Superior temporal gyrus (tissue), 1 donor: ENCODE measurements at regions not wholly inside any gene's neighbourhood (a gene's known extent, or its start where the extent isn't known, plus 50 kb on each side); places are given as distances from the start of the nearest gene placed in this dataset.
A peak's percentile ranks its signal among the peaks of the same experiment; 100 is the strongest.
"Not testable (repeated sequence)": the region's sequence is repeated elsewhere in the genome, so short reads cannot be mapped to it uniquely, and the experiment has no call there.

Experiments
- DNase-seq: peaks from one replicate; pipeline ENCODE4 v3.0.0-alpha.2; 2016; ENCODE audit errors: extremely low spot score

DNA sequence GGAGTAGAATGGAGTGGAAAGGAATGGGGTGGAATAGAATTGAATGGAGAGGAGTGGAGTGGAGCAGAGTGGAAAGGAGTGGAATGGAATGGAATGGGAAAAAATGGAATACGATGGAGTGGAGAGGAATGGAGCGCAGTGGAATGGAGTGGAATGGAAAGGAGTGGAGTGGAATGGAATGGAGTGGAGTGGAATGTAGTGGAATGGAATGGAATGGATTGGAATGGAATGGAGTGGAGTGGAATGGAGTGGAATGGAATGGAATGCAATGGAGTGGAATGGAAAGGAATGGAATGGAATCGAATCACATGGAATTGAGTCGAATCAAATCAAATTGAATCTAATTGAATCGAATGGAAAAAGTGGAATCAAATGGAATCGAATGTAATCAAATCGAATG lies 1016.1 kb downstream of the CDY1 start:
- no peak for DNase-seq

DNA sequence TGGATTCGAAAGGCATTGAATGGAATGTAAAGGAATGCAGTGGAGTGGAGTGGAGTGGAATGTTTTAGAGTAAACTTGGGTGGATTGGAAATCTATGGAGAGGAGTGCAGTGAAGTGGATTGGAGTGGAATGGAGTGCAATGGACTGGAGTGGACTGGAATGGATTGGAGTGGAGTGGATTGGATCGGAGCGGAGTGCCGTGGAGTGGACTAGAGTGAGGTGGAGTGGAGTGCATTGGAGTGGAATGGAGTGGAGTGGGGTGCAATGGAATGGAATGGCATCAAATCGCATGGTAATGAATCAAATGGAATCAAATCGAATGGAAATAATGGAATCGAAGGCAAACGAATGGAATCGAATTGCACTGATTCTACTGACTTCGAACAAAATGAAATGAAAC lies 1023.9 kb downstream of the CDY1 start:
- not testable (repeated sequence) for DNase-seq

DNA sequence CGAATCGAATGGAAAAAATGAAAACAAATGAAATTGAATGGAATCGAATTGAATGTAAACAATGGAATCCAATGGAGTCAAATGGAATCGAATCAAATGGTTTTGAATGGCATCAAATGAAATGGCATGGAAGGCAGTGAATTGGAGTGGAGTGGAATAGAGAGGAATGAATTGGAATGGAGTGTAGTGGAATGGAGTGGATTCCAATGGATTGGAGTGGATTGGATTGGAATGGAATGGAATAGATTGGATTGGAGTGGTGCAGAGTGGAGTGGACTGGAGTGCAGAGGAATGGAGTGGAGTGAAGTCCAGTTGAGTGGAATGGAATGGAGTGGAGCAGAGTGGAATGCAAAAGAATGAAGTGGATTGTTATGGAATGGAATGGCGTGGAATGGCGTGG lies 1026.3 kb downstream of the CDY1 start:
- DNase-seq: not testable (repeated sequence)

DNA sequence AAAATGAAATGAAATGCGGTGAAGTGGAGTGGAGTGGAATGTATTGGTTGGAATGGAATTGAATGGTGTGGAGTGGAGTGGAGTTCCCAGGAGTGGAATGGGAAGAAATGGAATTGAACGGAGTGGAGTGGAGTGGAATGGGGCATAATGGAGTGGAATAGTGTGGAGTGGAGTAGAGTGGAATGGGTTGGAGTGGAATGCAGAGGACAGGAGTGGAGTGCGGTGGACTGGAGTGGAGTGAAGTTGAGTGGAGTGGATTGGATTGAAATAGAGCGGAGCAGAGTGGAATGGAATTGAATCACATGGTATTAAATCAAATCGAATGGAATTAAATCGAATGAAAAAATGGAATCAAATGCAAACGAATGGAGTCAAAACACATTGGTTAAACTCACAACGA lies 1042.3 kb downstream of the CDY1 start:
- not testable (repeated sequence) for DNase-seq

DNA sequence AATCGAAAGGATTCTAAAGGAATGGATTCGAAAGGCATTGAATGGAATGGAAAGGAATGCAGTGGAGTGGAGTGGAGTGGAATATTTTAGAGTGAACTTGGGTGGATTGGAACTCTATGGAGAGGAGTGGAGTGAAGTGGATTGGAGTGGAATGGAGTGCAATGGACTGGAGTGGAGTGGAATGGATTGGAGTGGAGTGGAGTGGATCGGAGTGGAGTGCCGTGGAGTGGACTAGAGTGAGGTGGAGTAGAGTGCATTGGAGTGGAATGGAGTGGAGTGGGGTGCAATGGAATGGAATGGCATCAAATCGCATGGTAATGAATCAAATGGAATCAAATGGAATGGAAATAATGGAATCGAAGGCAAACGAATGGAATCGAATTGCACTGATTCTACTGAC lies 1044.8 kb downstream of the CDY1 start:
- not testable (repeated sequence) for DNase-seq

DNA sequence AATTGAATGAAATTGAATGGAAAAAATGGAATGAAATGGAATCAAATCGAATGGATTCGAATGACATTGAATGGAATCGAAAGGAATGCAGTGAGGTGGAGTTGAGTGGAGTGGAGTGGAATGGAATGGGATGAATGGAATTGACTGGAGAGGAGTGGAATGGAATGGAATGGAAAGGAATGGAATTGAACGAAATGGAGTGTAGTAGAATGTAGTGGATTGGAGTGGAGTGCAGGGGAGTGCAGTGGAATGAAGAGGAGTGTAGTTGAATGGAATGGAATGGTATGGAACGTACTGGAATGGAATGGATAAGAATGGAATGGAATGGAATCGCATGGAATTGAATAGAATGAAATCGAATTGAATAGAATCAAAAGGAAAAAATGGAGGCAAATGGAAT lies 1047.3 kb downstream of the CDY1 start:
- DNase-seq: not testable (repeated sequence)

DNA sequence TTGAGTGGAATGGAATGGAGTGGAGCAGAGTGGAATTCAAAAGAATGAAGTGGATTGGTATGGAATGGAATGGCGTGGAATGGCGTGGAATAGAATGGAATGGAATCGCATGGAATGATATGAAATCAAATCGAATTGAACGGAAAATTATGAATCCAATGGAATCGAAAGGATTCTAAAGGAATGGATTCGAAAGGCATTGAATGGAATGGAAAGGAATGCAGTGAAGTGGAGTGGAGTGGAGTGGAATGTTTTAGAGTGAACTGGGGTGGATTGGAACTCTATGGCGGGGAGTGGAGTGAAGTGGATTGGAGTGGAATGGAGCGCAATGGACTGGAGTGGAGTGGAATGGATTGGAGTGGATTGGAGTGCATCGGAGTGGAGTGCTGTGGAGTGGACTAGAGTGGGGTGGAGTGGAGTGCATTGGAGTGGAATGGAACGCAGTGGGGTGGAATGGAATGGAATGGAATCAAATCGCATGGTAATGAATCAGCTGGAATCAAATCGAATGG lies 1048.5 kb downstream of the CDY1 start:
- DNase-seq: peak; percentile 36

DNA sequence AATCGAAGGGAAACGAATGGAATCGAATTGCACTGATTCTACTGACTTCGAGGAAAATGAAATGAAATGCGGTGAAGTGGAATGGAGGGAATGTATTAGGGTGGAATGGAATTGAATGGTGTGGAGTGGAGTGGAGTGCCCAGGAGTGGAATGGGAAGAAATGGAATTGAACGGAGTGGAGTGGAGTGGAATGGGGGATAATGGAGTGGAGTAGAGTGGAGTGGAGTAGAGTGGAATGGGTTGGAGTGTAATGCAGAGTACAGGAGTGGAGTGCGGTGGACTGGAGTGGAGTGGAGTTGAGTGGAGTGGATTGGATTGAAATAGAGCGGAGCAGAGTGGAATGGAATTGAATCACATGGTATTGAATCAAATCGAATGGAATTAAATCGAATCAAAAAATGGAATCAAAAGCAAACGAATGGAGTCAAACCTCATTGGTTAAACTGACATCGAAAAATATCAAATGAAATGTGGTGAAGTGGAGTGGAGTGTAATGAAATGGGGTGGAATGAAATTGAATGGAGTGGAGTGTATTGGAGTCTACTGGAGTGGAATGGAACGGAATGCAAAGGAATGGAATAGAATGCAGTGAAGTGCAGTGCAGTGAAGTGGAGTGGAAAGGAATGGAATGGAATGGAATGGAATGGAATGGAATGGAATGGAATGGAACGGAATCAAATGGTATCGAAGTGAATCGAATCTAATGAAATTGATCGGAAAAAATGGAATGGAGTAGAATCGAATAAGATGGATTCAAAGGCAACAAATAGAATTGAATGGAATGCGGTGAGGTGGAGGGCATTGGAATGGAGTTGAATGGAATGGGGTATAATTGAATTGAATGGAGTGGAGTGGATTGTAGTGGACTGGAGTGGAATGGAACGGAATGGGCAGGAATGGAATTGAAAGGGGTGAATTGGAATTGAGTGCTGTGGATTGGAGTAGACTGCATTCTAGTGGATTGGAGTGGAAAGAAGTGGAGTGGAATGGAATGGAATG lies 1049.3 kb downstream of the CDY1 start:
- DNase-seq: peak; percentile 67
